ENCODE measurements at regions not wholly inside any gene's neighbourhood (a gene's known extent, or its start where the extent isn't known, plus 50 kb on each side); places are given as distances from the start of the nearest gene placed in this dataset.
"Not testable (repeated sequence)": the region's sequence is repeated elsewhere in the genome, so short reads cannot be mapped to it uniquely, and the experiment has no call there.

- DNase-seq: no peak
Measured at GRCh38 chr2:43009448-43009847, 217.0 kb downstream of the ZFP36L2 start.

GRCh38 chr2:43008388-43008787, 216.0 kb upstream of the HAAO start:
- no peak for DNase-seq

GRCh38 chr2:43007901-43008300, 215.5 kb upstream of the HAAO start:
- DNase-seq: no peak

- no peak for DNase-seq
Measured at GRCh38 chr2:43006834-43007543, 214.6 kb upstream of the HAAO start.

- DNase-seq: no peak
Measured at GRCh38 chr2:43005975-43006833, 213.8 kb upstream of the HAAO start.

GRCh38 chr2:43005245-43005974, 213.0 kb upstream of the HAAO start:
- no peak for DNase-seq

GRCh38 chr2:43004879-43005244, 212.5 kb upstream of the HAAO start:
- no peak for DNase-seq

- DNase-seq: not testable (repeated sequence)
Measured at GRCh38 chr2:43004126-43004865, 211.9 kb upstream of the HAAO start.

GRCh38 chr2:43003702-43004101, 211.3 kb upstream of the HAAO start:
- no peak for DNase-seq

GRCh38 chr2:43001787-43002468, 209.5 kb upstream of the HAAO start:
- DNase-seq: no peak

GRCh38 chr2:43001055-43001378, 208.6 kb upstream of the HAAO start:
- no peak for DNase-seq

- no peak for DNase-seq
Measured at GRCh38 chr2:43000242-43001054, 208.1 kb upstream of the HAAO start.

- no peak for DNase-seq
Measured at GRCh38 chr2:42999856-43000241, 207.5 kb upstream of the HAAO start.

- DNase-seq: no peak
Measured at GRCh38 chr2:42999391-42999841, 207.0 kb upstream of the HAAO start.

- no peak for DNase-seq
Measured at GRCh38 chr2:42998721-42999120, 206.3 kb upstream of the HAAO start.

GRCh38 chr2:42996528-42996927, 204.1 kb upstream of the HAAO start:
- DNase-seq: no peak

GRCh38 chr2:42995752-42996422, 203.5 kb upstream of the HAAO start:
- DNase-seq: no peak

- not testable (repeated sequence) for DNase-seq
Measured at GRCh38 chr2:42989283-42990081, 197.1 kb upstream of the HAAO start.

GRCh38 chr2:42988055-42988454, 195.7 kb upstream of the HAAO start:
- not testable (repeated sequence) for DNase-seq
